PFSK-1 (cell line): ENCODE measurements at regions not wholly inside any gene's neighbourhood (a gene's known extent, or its start where the extent isn't known, plus 50 kb on each side); places are given as distances from the start of the nearest gene placed in this dataset.

Source experiments
- POLR2AphosphoS5 ChIP-seq: IDR thresholded peaks from 2 replicates; pipeline ENCODE4 v1.6.1; 2012; ENCODE audit warnings: low read depth, mild to moderate bottlenecking, control low read depth, low read length, moderate library complexity
- REST ChIP-seq, 2 experiments: IDR thresholded peaks; 2 replicates each; pipeline versions ENCODE4 v1.6.1 to v1.8.0; 2011 to 2012; ENCODE audit warnings: low read depth in 2 of 2, low read length in 2 of 2, control low read depth in 1 of 2, inconsistent platforms in 1 of 2, mild to moderate bottlenecking in 1 of 2, moderate library complexity in 1 of 2; ENCODE audit not compliant: insufficient read depth in 1 of 2
- SIN3A ChIP-seq: IDR thresholded peaks from 2 replicates; pipeline ENCODE4 v1.6.1; 2012; ENCODE audit warnings: mild to moderate bottlenecking, low read length, moderate library complexity, borderline replicate concordance; ENCODE audit not compliant: insufficient read depth
- TAF1 ChIP-seq: IDR thresholded peaks from 2 replicates; pipeline ENCODE4 v1.6.1; 2012; ENCODE audit warnings: low read length, control low read depth, borderline replicate concordance; ENCODE audit not compliant: insufficient read depth

- TF ChIP-seq POLR2AphosphoS5 (no peak), SIN3A (no peak), REST (IDR thresholded peaks at IDR 0.05; ENCODE audit: insufficient read depth in 1 of 2, low read depth in 2 of 2, low read length in 2 of 2) (no peak), TAF1 (no peak)
Measured at GRCh38 chr5:31064215-31064614, 129.3 kb upstream of the CDH6 start.
